ENCODE measurements at regions not wholly inside any gene's neighbourhood (a gene's known extent, or its start where the extent isn't known, plus 50 kb on each side); places are given as distances from the start of the nearest gene placed in this dataset.

DNA sequence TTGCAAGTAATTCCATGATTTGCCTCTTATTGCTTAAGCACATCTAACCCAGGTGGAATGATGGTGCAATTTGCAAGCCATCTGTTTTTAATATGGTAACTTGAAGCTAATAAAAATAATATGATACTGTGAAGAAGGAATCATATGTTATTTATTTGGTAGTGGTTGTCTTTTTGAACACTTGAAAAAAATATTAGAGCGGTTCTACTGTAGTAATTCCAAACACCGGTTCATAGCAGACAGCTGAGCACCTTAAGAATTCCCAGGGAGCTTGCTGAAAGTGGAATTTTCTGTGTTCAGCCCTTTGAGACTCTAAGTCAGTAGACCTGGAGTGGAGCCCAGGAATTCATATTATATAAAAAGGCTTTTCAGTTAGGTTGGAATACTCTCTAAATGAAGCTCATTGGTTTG, 687.4 kb downstream of the EDEM1 start:
- TF ChIP-seq POLR2A (IDR thresholded peaks at IDR 0.05): no peak
- TF ChIP-seq, protein P1, sequence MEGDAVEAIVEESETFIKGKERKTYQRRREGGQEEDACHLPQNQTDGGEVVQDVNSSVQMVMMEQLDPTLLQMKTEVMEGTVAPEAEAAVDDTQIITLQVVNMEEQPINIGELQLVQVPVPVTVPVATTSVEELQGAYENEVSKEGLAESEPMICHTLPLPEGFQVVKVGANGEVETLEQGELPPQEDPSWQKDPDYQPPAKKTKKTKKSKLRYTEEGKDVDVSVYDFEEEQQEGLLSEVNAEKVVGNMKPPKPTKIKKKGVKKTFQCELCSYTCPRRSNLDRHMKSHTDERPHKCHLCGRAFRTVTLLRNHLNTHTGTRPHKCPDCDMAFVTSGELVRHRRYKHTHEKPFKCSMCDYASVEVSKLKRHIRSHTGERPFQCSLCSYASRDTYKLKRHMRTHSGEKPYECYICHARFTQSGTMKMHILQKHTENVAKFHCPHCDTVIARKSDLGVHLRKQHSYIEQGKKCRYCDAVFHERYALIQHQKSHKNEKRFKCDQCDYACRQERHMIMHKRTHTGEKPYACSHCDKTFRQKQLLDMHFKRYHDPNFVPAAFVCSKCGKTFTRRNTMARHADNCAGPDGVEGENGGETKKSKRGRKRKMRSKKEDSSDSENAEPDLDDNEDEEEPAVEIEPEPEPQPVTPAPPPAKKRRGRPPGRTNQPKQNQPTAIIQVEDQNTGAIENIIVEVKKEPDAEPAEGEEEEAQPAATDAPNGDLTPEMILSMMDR (IDR thresholded peaks at IDR 0.05): no peak
